ENCODE measurements at regions not wholly inside any gene's neighbourhood (a gene's known extent, or its start where the extent isn't known, plus 50 kb on each side); places are given as distances from the start of the nearest gene placed in this dataset.

DNA sequence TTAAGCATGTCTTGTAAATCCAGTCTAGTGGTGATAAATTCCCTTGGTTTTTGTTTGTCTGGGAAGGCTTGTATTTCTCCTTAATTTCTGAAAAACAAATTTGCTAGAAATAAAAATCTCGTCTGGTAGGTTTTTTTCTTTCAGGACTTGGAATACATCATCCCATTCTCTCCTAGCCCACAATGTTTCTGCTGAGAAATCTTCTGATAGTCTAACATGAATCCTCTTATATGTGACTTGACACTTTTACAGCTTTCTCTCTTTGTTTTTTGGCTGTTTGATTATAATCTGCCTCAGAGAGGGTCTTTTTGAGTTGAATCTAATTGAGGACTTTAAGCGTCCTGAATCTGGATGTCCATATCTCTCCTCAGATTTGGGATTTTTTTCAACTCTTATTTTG, 104.9 kb downstream of the FEM1C start:
- TF ChIP-seq, protein P1, sequence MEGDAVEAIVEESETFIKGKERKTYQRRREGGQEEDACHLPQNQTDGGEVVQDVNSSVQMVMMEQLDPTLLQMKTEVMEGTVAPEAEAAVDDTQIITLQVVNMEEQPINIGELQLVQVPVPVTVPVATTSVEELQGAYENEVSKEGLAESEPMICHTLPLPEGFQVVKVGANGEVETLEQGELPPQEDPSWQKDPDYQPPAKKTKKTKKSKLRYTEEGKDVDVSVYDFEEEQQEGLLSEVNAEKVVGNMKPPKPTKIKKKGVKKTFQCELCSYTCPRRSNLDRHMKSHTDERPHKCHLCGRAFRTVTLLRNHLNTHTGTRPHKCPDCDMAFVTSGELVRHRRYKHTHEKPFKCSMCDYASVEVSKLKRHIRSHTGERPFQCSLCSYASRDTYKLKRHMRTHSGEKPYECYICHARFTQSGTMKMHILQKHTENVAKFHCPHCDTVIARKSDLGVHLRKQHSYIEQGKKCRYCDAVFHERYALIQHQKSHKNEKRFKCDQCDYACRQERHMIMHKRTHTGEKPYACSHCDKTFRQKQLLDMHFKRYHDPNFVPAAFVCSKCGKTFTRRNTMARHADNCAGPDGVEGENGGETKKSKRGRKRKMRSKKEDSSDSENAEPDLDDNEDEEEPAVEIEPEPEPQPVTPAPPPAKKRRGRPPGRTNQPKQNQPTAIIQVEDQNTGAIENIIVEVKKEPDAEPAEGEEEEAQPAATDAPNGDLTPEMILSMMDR (IDR thresholded peaks at IDR 0.05): no peak
- no peak for TF ChIP-seq POLR2AphosphoS5 (IDR thresholded peaks at IDR 0.05)

Measured in upper lobe of left lung (tissue), 4 donors.